Stimulated activated naive B cell treated with anti-CD40 and anti-IgM and Interleukin-4, amounts not matched to agents 10 μg/mL and 1 μg/mL and 100 μg/mL, for 72 hours (primary cell): ENCODE measurements at regions not wholly inside any gene's neighbourhood (a gene's known extent, or its start where the extent isn't known, plus 50 kb on each side); places are given as distances from the start of the nearest gene placed in this dataset.

ENCODE experiments used
- ATAC-seq, 2 donors: fragments of 150-1000 bp; cut with Tn5 transposase; replicated peaks; 2 replicates each; pipeline ENCODE4 v1.10.0; 2021; ENCODE audit warnings: moderate library complexity in 1 of 2
- DNase-seq: peaks from one replicate; pipeline ENCODE4 v3.0.0; 2021
- H3K27ac Mint-ChIP-seq: one replicate; pipeline ENCODE4 v1.8.0; 2022; ENCODE audit warnings: mild to moderate bottlenecking, mixed read lengths
- H3K27me3 Mint-ChIP-seq, 2 donors: one replicate each; pipeline ENCODE4 v1.8.0; 2022; ENCODE audit warnings: mixed read lengths in 2 of 2
- H3K36me3 Mint-ChIP-seq, 2 donors: one replicate each; pipeline ENCODE4 v1.8.0; 2022; ENCODE audit warnings: mixed read lengths in 2 of 2, mild to moderate bottlenecking in 1 of 2
- H3K4me1 Mint-ChIP-seq, 2 donors: one replicate each; pipeline ENCODE4 v1.8.0; 2022; ENCODE audit warnings: mixed read lengths in 2 of 2, mild to moderate bottlenecking in 1 of 2
- H3K4me3 Mint-ChIP-seq, 2 donors: one replicate each; pipeline ENCODE4 v1.8.0; 2022; ENCODE audit warnings: mild to moderate bottlenecking in 2 of 2, mixed read lengths in 2 of 2, moderate library complexity in 1 of 2
- H3K9me3 Mint-ChIP-seq, 2 donors: one replicate each; pipeline ENCODE4 v1.8.0; 2022; ENCODE audit warnings: mixed read lengths in 2 of 2, mild to moderate bottlenecking in 1 of 2

- no peak for ATAC-seq
- H3K9me3 Mint-ChIP-seq = peaks cover 0 to 8% of the 10 kb centered on the region in 2 donors
Observed at GRCh38 chr1:240029418-240029817, 62.3 kb upstream of the FMN2 start.

GRCh38 chr1:240030236-240030635, 61.4 kb upstream of the FMN2 start:
- peaks cover 0 to 8% of the 10 kb centered on the region in 2 donors for H3K9me3 Mint-ChIP-seq
- ATAC-seq (no peak), DNase-seq (no peak)

More at GRCh38 chr1:240029418-240029817, 62.3 kb upstream of the FMN2 start:
- no peak overlapping the region for H3K27ac Mint-ChIP-seq
- no peak for DNase-seq
- H3K4me1 Mint-ChIP-seq = no peaks in the 10 kb centered on the region
- no peak overlapping the region for H3K4me3 Mint-ChIP-seq
- no peaks in the 10 kb centered on the region for H3K27me3 Mint-ChIP-seq
- no peaks in the 10 kb centered on the region for H3K36me3 Mint-ChIP-seq

GRCh38 chr1:240031009-240031408, 60.7 kb upstream of the FMN2 start:
- Mint-ChIP-seq H3K27ac (no peak overlapping the region), H3K9me3 (peaks cover 2 to 8% of the 10 kb centered on the region in 2 donors), H3K36me3 (no peaks in the 10 kb centered on the region), H3K4me1 (no peaks in the 10 kb centered on the region), H3K4me3 (no peak overlapping the region), H3K27me3 (no peaks in the 10 kb centered on the region)
- DNase-seq (no peak), ATAC-seq (no peak)

More at GRCh38 chr1:240030236-240030635, 61.4 kb upstream of the FMN2 start:
- no peaks in the 10 kb centered on the region for H3K27me3 Mint-ChIP-seq
- no peak overlapping the region for H3K27ac Mint-ChIP-seq
- no peaks in the 10 kb centered on the region for H3K4me1 Mint-ChIP-seq
- H3K36me3 Mint-ChIP-seq = no peaks in the 10 kb centered on the region
- H3K4me3 Mint-ChIP-seq = no peak overlapping the region

GRCh38 chr1:240031414-240031813, 60.3 kb upstream of the FMN2 start:
- no peak overlapping the region for H3K27ac Mint-ChIP-seq
- no peak overlapping the region for H3K4me3 Mint-ChIP-seq
- H3K9me3 Mint-ChIP-seq = peaks cover 4 to 8% of the 10 kb centered on the region in 2 donors
- ATAC-seq (no peak), DNase-seq (no peak)
- H3K4me1 Mint-ChIP-seq = no peaks in the 10 kb centered on the region
- H3K27me3 Mint-ChIP-seq = no peaks in the 10 kb centered on the region
- H3K36me3 Mint-ChIP-seq = no peaks in the 10 kb centered on the region

- DNase-seq (no peak), ATAC-seq (no peak)
- Mint-ChIP-seq H3K27ac (no peak overlapping the region), H3K4me3 (no peak overlapping the region), H3K4me1 (no peaks in the 10 kb centered on the region), H3K9me3 (peaks cover 7 to 12% of the 10 kb centered on the region in 2 donors), H3K36me3 (no peaks in the 10 kb centered on the region), H3K27me3 (no peaks in the 10 kb centered on the region)
Observed at GRCh38 chr1:240033406-240033805, 58.3 kb upstream of the FMN2 start.

GRCh38 chr1:240036526-240036925, 55.2 kb upstream of the FMN2 start:
- no peak for ATAC-seq
- Mint-ChIP-seq H3K27ac (no peak overlapping the region), H3K4me3 (no peak overlapping the region), H3K36me3 (no peaks in the 10 kb centered on the region), H3K9me3 (peaks cover 7 to 12% of the 10 kb centered on the region in 2 donors), H3K27me3 (no peaks in the 10 kb centered on the region), H3K4me1 (no peaks in the 10 kb centered on the region)
- DNase-seq = no peak
